8988T (cell line): ENCODE measurements at regions not wholly inside any gene's neighbourhood (a gene's known extent, or its start where the extent isn't known, plus 50 kb on each side); places are given as distances from the start of the nearest gene placed in this dataset.

Experiments
- DNase-seq: peaks from one replicate; pipeline ENCODE4 v3.0.0; 2011

DNA sequence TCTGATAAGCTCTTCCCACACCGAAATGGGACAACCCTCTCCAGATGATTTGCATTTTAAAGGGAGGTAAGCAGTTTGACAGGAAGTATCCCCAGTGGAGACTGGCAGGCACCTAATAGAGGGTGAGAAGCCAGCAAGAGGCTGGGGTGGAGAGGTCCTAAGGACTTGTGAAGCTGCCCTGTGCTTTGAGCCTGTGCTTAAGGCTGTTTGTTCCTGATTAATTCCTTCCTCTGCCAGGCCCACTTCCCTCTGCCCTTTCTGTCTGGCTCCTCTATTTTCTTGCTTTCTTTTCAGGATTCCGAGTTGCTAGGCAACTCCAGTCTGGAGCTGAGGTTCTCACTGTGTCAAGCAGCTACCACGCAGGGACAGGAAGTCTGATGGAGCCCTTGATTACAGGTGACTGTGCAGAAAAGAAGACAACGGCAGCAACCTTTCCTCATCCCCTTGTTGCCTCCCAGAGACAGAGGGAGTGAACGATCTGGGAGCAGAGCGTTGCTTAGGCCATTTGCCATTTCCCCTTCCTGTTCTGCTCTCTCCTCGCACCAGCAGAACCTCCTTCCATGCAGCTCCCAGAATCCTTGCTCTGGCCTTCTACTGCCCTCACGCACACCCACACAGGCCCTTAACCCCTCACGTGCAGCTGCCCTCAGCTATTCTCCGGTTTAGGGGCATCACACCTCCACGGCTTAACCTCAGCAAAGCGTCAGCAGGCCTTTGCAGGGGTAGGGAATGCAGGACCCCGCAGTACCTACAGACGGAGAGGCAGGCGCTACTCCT, 103.6 kb upstream of the CELF4 start:
- DNase-seq, result no peak

DNA sequence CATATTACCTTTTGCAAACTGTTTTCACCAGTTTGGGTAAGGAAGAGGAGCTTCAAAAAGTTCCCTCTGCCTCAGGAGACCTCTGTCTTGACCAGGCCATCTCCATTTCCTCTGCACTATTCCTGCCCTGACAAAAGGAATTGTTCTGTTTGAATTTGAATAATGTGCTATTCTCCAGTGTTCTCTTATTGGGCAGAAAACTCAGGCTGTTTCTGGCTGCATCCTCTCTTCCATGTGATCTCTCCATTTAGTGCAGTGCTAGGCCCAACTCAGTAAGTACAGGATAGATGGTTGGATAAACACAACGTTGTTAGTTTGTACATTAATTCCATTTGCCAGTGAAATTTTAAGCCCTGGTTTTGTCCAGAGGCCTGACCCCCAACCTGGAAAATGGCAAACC, 102.2 kb upstream of the CELF4 start:
- no peak for DNase-seq

DNA sequence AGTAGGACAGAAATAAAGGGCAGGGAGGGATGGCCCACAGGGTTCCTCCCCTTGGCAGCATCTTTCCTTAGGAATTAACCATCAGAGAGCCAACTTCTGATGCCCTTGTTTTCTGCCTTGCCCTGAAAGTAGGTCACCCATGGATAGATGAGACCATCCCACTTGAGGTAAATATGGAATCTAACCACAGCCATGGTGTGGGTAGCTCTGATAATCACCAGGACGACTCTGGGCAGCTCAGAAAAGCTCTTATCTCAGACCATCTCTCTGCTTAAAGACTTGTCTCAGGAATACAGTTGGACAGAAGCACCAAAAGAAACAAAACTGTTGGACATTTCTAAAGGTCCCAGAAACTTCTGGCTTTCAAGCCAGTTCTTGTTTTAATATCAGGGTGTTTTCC, 101.4 kb upstream of the CELF4 start:
- DNase-seq, result no peak

DNA sequence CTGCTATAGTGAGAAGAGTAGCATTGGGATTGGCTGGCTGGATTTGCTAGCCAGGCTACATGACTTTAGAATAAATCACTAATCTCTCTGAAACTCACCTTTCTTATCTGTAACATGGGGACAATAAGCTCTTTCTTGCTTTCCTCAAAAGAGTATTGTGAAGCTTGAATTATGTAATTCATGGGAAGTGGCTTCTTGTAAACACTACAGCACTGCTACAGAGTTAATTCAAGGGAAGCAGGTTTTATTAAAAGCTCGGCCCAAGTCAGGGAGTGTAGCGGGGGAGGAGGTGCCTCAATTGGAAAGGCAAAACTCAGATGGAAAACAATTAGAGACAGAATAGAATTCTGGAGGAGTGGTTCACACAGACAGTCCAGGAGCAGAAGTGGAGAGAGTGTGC, 100.9 kb upstream of the CELF4 start:
- DNase-seq, result no peak

DNA sequence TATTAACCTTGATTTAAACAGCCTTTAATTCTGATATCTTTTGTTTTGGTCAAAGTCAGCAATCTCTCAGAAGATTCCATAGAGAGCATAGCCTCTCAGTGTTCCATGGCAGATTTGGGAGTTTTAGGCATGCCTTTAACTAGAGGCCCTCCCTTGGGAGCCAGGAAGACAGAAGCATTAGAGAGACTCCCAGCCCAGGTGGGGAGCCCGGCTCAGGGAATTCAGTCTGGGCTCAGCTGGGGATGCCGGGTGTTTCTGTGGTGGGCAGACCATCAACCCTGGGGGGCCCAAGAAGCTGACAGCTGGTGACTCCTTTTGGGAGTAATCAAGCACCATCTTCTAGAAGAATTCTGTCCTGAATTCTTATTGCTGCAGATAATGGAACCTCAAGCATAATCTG, 99.7 kb upstream of the CELF4 start:
- no peak for DNase-seq

DNA sequence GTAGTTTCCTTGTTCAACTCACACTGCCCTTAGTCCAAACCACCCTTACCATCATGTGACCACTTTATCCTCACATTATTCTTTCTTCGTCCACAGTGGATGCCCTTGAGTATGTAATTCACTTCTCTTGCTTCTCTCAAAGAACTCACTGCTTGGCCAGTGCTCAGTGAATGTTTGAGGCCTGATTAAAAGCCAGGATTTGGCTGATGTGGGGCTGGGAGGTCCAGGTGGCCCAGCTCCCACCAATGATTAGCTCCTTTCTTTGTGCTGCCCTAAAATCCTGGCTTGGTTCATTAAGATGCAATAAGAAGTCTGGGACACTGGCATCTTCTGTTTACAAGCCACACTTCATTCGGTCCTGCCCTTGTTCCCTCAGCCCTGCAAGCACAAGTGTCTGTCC, 97.8 kb upstream of the CELF4 start:
- DNase-seq, result no peak

DNA sequence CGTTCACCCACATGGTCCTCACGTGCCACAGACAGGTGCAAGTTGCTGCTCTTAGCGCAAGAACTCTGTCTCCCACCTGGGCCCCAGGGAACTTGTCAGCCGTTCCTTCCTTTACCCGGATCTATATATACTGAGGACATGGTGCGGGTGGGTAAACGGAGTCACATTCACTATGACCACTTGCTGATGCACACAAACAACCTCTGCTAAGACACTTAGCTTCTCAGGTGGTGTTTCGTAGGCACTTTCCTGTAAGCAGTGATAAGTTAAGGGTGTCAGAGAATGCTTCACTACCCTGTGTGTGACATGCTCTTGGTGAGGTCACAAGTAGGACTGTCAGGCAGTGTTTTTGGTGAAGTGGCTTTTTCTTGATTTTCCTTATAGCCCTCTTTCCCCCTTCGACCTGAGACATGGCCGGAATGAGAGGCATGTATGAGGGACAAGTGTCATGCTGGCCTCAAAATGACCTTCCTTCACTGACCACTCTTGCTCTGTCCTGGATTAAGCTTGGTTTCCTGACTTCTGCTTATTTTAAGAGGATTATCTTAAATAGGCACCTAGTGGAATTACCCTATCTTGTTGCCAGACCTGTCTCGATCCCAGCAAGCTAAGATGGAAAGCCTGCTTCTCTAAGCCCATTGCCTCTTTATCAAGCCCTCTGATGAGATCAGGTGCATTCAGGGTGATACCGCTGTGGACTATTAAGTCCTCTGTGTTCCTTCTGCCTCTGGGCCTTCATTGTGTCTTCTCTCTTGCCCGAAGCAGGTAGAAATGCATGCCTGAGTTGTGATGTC, 97.1 kb upstream of the CELF4 start:
- no peak for DNase-seq

DNA sequence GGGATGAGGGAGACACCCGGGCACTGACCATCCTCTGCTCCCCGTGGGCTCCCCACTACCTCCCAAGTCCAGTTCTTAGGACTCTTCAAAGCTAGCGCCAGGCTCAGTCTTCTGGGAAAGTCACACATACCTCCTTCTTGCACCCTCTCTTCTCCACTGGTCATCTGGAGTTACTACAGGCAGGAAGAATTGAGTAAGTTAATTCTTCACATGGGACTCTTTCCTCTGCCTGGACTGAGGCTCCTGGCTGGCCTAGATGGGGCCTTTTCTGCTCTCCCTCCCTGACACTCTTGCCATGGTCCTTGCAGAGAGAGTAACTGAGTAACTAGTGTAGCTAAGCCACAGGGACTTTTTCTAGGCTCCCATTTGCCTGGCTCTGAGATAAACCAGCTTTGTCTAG, 96.5 kb upstream of the CELF4 start:
- DNase-seq, result no peak

DNA sequence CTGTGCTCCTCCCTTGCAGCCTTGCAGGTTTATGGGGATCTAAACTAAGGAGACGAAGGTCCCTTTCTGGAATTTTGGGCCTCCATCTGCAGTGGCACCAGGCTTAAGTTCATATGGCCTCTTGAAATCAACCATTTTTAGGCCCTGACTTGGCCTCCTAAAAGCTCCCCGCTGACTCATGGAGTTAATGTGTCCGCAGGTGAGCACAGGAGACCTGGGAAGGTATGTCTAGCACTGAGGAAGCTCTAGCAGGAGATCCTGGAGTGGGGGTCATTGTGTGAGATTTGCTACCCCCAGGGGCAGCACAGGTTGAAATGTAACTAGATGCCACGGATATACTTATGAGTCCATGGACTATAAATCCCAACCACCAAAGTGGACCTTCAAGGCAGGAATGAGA, 95.9 kb upstream of the CELF4 start:
- DNase-seq, result no peak

DNA sequence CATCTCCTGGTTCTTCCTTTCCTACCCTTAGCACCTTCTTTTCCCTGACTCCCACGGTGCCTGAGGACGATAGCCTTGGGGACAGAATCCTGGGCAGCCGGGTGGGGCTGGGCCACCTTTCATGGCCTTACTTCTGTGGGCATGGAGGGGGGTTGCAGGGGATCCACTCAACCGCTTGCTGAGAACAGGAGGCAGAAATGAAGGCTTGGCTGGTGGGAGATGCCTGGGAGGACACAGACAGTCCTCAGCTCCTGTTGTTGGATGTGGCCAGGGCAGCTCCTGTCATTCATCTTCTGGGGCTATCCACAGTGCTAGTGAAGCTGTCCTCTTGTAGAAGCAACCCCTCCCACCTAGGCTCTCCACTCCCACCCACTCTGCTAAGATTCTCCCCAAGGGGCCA, 95.5 kb upstream of the CELF4 start:
- DNase-seq, result no peak

DNA sequence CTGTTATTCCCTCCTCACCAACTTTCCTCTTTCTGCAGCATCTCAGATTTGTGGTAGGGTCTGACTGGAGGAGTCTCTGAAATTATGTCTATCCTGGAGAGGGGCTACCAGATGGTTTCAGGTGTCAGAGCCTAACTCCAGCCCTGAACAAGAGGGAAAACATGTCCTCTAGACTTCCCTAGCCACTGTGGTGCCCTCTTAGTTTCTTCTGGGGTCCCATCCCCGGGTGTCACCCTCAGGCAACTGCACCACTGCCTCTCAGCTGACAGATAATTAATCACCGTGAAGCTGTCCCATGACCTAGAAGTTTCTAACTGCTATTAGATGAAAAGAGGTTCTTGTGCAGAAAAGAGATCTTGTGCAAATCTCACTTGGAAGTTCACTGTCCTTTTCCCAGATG, 95.1 kb upstream of the CELF4 start:
- DNase-seq, result no peak

DNA sequence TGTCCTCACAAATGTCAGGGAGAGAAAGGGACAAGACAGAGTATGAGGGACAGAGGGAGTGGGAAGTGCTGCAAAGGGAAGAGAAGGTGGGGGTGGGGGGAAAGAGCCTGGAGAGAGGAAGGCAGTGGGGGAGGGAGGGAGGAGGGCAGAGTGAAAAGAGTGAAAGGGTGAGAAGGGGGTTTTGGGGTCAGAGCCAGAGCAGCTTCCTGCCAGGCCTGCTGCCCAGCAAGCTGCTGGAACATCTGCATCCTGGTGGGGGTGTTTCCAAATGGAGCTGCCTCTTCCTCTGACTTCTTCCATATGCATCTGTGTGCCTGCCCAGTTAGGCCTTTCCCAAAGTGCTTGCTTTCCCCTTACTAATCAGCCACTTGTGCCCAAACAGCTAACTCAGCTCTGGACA, 94.3 kb upstream of the CELF4 start:
- DNase-seq, result no peak

DNA sequence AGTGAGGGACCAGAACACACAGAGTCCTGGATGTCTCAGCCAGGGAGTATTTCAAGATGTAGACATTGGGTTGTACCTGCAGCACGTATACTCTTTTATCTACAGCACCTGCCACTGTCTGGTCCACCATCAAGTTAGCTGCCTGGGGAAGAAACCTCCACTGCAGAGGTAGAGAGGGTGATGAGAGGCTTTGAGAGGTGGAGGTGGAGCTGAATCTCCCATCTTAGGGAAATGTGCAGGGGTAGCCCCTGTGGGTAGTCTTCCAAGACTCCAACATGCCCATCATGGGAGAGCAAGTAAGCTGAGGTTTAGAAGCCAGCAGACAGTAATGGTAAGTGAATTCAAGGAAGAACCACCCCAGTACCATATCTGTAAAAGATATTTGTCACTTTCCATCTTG, 93.3 kb upstream of the CELF4 start:
- no peak for DNase-seq

DNA sequence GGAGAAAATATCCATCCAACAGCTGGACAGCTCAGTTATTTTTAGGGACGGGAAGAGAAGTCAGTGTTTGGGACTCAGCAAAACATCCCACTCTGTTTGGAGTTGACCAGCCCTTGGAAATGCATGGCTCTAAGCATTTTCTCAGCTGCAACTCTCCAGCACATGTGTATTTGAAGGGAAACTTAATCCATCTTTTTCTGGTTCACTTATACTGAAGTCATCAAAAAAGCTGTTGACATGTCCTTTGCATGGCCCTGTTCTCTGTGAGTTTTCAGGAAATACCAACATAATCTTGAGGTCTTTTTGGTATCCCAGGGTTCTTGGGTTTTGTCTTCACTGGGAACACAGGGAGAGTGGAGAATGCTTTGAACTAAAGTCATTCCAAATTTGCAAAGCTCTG, 91.9 kb upstream of the CELF4 start:
- DNase-seq, result no peak

DNA sequence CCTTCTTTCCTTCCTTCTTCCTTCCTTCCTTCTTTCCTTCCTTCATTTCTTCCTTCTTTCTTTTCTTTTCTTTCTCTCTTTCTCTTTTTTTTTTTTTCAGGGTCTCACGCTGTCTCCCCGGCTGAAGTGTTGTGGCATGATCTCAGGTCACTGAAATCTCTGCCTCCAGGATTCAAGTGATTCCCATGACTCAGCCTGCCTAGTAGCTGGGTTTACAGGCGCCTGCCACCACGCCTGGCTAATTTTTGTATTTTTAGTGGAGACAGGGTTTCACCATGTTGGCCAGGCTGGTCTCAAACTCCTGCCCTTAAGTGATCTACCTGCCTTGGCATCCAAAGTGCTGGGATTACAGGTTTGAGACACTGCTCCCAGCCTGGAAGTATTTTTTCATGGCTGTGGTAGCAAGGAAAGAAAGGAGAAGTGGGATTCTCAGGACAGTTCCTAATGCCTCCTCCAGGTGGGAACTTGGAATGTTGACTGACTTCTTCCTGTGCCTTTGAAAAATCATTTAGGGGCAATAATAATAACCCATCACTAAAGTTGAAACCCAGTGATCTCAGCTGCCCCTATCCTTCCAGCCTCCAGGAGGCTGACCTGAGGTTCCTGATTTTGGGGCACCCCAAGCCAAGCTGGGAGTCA, 89.3 kb upstream of the CELF4 start:
- no peak for DNase-seq

DNA sequence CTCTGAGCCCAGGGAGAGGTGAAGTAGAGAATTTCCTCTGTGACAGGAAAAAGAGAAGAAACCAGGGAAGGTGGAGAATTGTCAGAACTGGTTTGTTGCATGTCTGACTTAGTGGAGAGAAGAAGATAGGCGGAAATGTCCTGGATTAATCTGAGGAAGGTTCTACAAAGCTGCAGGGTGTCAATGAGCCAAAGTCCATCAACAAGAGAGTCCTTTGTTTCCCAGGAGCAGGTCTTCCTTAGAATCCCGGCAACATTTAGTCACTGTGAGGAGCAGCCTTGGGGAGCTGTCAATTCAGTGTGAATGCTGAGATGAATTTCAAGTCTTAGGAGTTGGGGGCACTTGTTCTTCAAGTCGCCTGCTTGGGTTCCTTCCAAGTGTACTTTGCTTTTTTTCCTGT, 88.4 kb upstream of the CELF4 start:
- DNase-seq, result no peak

DNA sequence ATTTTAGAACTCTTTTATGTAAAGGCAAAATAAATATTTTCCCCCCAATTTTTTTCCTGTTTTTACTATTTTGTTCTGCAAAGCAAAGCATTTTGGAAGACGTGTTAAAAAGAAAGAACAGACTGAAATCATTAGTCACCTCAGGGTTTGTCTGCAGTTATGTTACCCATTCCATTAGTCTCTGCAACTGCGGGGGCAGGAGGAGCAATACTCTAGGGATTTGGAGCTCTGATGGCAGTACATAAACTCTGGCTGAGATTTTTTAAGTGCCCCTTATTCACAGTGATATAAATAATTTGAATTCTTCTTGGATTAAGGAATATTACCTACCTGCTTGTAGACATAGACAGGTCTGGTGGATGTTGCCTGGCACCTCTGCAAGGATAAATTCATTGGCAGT, 88.0 kb upstream of the CELF4 start:
- no peak for DNase-seq

DNA sequence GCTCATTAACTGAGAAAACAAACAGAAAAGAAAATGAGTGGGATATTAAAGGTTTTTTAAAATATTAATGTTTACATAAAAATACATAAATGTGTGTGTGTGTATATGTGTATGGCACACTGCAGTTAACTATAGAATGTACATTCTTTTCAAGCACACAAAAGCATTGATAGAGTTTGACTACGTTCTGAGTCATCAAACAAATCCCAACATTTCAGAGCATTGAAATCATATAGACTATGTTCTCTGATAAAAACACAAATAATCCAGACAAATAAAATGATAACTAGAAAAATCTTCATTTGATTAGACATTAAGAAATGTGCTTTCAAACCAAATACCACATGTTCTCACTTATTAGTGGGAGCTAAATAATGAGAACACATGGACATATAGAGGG, 84.3 kb upstream of the CELF4 start:
- no peak for DNase-seq

DNA sequence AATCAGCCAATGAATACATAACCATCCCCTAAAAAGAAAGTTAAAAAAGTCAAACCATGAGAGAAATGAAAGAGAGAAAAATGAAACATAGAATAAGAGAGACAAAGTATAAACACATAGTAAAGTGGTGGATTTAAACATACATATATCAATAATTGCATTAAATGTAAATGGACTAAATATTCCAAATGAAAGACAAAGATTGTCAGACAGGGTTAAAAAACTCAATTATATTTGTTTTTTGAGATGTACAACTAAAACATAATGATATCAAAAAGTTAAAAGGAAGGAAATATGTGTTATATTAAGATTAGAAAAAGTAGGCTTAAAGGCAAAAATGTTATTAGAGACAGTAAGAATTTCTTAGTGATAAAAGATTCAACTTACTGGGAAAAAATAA, 83.8 kb upstream of the CELF4 start:
- DNase-seq, result no peak

DNA sequence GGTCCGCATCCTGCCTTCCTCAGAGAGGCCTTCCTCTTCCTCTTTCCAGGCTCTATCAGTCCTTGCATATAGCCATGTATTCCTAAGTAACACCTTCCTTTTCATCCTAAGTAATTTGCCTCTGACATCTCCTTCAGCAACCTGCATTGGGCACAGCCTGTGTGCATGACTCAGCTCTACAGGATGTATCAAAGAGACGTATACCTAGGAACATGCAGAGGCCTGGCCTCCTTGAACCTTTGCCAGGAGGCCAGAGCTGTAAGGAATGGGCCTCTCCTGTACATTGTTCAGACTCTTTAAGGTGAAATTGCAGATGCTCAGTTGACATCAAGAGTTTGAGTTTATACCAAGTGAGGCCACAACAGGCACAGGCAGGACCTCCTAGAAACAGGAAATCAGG, 76.0 kb upstream of the CELF4 start:
- DNase-seq, result no peak

DNA sequence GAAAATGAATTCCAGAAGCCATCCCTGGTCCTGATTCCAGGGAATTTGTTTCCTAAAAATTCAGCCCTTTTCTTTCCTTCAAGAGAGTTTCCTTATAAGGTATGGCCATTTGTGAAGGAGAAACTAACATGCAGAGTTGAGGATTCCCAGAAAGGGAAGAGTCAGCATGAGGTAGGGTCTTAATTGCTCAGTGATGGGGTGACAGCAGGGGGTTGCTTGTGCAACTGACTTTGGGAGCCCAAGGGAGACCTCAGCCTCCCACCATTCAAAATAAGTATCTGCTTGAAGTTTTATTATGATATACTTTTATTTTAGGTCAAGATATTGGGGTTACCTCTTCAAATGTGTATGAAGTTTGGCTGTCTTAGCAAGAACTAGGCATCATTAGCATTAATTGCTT, 74.9 kb upstream of the CELF4 start:
- DNase-seq, result no peak

DNA sequence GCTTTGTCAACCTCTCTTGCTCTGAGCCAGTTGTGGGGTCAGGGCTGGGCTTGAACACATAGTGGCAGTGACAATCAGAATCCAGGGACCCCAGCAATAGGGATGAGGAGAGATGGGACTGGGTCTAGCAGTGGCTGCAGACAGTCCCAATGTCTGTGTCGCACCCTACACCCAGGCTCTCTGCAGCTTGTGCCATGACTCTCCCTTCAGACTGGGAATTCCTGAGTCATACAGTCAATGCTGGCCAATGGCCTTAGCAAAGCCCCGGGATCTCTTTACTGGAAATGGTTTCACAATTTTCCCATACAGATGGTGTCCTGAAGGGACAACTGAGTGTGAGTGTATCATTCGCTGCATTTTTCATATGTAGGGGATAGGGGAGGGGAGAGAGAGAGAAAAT, 74.2 kb upstream of the CELF4 start:
- no peak for DNase-seq

DNA sequence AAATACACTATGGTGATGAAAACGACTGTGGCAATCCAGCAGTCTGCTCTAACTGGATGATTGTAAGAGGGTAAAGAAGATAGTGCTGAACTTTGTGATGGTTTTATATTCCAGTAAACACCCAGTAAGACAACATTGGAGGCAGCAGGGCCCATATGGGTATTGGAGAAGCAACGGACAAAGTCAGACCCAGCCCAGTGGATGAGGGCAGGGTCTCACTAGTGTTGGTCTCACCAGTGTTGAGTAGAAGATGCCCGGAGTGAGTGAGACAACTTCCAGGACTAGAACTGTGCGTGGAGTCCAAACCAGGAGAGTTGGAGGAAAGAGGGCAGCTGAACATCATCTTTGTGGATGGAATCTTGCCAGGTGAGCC, 71.9 kb upstream of the CELF4 start:
- DNase-seq, result no peak

DNA sequence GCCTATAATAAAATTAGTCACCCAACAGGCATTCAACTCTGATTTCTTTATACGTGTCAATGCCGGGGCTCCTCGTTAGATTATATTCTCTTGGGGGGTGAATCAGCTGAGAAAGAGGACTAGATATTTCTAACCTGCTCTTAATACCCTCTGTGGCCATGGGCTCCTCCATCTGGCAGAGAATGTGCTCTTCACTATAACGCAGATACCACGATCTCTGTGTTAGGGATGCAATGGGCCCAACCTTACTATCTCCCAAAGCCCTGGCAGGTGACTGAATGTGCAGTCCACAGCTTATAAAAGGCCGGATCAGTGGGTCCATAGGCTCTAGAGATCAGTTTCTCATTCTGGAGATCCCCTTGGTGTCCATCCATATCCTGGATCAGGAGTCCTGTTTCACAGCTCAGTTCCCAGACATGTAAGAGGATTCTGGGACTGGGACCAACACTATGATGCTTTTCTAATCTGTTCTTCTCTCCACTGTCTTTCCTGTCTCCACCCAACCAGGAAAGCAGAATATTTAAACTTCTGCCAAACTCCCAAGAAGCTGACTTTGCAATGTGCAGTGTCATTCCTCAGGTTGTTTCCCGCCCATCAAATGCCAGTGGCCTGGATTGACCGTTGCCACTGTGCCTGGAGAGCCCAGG, 71.4 kb upstream of the CELF4 start:
- no peak for DNase-seq
